ENCODE measurements at regions not wholly inside any gene's neighbourhood (a gene's known extent, or its start where the extent isn't known, plus 50 kb on each side); places are given as distances from the start of the nearest gene placed in this dataset.
"Not testable (repeated sequence)": the region's sequence is repeated elsewhere in the genome, so short reads cannot be mapped to it uniquely, and the experiment has no call there.

DNA sequence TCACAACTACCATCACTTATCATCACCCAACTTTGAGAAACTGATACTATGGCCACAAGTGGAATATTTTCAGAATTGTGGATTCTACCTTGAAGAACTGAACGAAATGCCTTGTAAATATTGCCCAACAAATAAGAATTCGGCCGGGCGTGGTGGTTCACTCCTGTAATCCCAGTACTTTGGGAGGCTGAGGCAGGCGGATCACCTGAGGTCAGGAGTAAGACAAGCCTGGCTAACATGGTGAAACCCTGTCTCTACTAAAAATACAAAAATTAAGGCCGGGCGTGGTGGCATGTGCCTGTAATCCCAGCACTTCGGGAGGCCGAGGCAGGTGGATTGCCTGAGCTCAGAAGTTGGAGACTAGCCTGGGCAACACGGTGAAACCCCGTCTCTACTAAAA, 862.7 kb downstream of the ZPLD1 start:
- not testable (repeated sequence) for TF ChIP-seq RAD21 (conservative IDR thresholded peaks at IDR 0.05)
- TF ChIP-seq, protein P1, sequence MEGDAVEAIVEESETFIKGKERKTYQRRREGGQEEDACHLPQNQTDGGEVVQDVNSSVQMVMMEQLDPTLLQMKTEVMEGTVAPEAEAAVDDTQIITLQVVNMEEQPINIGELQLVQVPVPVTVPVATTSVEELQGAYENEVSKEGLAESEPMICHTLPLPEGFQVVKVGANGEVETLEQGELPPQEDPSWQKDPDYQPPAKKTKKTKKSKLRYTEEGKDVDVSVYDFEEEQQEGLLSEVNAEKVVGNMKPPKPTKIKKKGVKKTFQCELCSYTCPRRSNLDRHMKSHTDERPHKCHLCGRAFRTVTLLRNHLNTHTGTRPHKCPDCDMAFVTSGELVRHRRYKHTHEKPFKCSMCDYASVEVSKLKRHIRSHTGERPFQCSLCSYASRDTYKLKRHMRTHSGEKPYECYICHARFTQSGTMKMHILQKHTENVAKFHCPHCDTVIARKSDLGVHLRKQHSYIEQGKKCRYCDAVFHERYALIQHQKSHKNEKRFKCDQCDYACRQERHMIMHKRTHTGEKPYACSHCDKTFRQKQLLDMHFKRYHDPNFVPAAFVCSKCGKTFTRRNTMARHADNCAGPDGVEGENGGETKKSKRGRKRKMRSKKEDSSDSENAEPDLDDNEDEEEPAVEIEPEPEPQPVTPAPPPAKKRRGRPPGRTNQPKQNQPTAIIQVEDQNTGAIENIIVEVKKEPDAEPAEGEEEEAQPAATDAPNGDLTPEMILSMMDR (IDR thresholded peaks at IDR 0.05; ENCODE audit: poor library complexity, severe bottlenecking), result not testable (repeated sequence)
